Ascending aorta (tissue), 2 donors: ENCODE measurements at regions not wholly inside any gene's neighbourhood (a gene's known extent, or its start where the extent isn't known, plus 50 kb on each side); places are given as distances from the start of the nearest gene placed in this dataset.
"Not testable (repeated sequence)": the region's sequence is repeated elsewhere in the genome, so short reads cannot be mapped to it uniquely, and the experiment has no call there.

ENCODE experiments used
- DNase-seq, 2 donors: peaks; one replicate each; pipeline ENCODE4 v3.0.0-alpha.2; 2019; ENCODE audit warnings: low spot score in 2 of 2
- H3K27ac ChIP-seq, 2 donors: fragments of 200-600 bp; sonication (generic); one replicate each; pipeline ENCODE4 v1.5.1; 2016 to 2017; ENCODE audit warnings: mild to moderate bottlenecking in 1 of 2
- H3K27me3 ChIP-seq: fragments of 200-600 bp; sonication (generic); one replicate; pipeline ENCODE4 v1.5.1; 2017
- H3K36me3 ChIP-seq, 2 donors: fragments of 200-600 bp; sonication (generic); one replicate each; pipeline ENCODE4 v1.5.1; 2016
- H3K4me1 ChIP-seq, 2 donors: fragments of 200-600 bp; sonication (generic); one replicate each; pipeline ENCODE4 v1.5.1; 2016 to 2017; ENCODE audit warnings: mild to moderate bottlenecking in 1 of 2
- H3K4me3 ChIP-seq, 2 donors: fragments of 200-600 bp; sonication (generic); one replicate each; pipeline ENCODE4 v1.5.1; 2016 to 2017; ENCODE audit warnings: mild to moderate bottlenecking in 1 of 2
- H3K9me3 ChIP-seq, 2 donors: fragments of 200-600 bp; sonication (generic); one replicate each; pipeline ENCODE4 v1.5.1; 2016
- intact Hi-C: fragments of 100-400 bp; cut with DNase I; formaldehyde crosslinking; loops from one replicate; pipeline ENCODE4 v1.15.1; 2023
- TF ChIP-seq, protein P1 (sequence below), 3 experiments: fragments of 200-600 bp in 2 of 3; fragments of 450-650 bp in 1 of 3; sonication (generic) in 2 of 3; IDR thresholded peaks; one replicate each; pipeline ENCODE4 v1.5.1; 2016 to 2019; ENCODE audit warnings: antibody characterized with exemption in 3 of 3, mild to moderate bottlenecking in 1 of 3, moderate library complexity in 1 of 3

GRCh38 chr5:92248518-92248917 lies 865.4 kb upstream of the ARRDC3 start:
- no peaks in the 10 kb centered on the region for H3K4me1 ChIP-seq
- H3K36me3 ChIP-seq: no peaks in the 10 kb centered on the region
- intact Hi-C loops: no loop called here
- no peaks in the 10 kb centered on the region for H3K9me3 ChIP-seq
- no peak overlapping the region for H3K27ac ChIP-seq
- TF ChIP-seq, protein P1, sequence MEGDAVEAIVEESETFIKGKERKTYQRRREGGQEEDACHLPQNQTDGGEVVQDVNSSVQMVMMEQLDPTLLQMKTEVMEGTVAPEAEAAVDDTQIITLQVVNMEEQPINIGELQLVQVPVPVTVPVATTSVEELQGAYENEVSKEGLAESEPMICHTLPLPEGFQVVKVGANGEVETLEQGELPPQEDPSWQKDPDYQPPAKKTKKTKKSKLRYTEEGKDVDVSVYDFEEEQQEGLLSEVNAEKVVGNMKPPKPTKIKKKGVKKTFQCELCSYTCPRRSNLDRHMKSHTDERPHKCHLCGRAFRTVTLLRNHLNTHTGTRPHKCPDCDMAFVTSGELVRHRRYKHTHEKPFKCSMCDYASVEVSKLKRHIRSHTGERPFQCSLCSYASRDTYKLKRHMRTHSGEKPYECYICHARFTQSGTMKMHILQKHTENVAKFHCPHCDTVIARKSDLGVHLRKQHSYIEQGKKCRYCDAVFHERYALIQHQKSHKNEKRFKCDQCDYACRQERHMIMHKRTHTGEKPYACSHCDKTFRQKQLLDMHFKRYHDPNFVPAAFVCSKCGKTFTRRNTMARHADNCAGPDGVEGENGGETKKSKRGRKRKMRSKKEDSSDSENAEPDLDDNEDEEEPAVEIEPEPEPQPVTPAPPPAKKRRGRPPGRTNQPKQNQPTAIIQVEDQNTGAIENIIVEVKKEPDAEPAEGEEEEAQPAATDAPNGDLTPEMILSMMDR (IDR thresholded peaks at IDR 0.05): no peak
- no peak for DNase-seq
- no peak overlapping the region for H3K4me3 ChIP-seq
- no peaks in the 10 kb centered on the region for H3K27me3 ChIP-seq

DNA sequence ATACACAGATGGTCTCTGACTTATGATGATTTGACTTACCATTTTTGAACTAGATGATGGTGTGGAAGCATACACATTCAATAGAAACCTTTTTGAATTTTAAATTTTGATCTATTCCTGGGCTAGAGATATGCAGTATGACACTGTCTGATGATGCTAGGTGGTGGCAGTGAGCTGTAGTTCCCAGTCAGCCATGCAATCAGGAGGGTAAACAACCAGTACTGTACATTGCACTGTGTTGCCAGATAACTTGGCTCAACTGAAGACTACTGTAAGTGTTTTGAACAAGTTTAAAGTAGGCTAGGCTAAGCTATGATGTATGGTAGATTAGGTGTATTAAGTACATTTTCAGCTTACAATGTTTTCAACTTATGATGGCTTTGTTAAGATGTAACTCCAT lies 859.1 kb upstream of the ARRDC3 start:
- no peaks in the 10 kb centered on the region for H3K9me3 ChIP-seq
- H3K27me3 ChIP-seq: no peaks in the 10 kb centered on the region
- no peak overlapping the region for H3K4me3 ChIP-seq
- TF ChIP-seq, protein P1 (IDR thresholded peaks at IDR 0.05): no peak
- DNase-seq: no peak
- H3K4me1 ChIP-seq: no peaks in the 10 kb centered on the region
- H3K36me3 ChIP-seq: no peaks in the 10 kb centered on the region
- no peak overlapping the region for H3K27ac ChIP-seq
- intact Hi-C loops: no loop called here

GRCh38 chr5:92237896-92238295 lies 854.8 kb upstream of the ARRDC3 start:
- Histone ChIP-seq H3K4me1 (no peaks in the 10 kb centered on the region), H3K27me3 (no peaks in the 10 kb centered on the region), H3K36me3 (no peaks in the 10 kb centered on the region), H3K4me3 (no peak overlapping the region), H3K9me3 (no peaks in the 10 kb centered on the region), H3K27ac (no peak overlapping the region)
- DNase-seq: no peak
- TF ChIP-seq, protein P1 (IDR thresholded peaks at IDR 0.05): no peak
- intact Hi-C loops: no loop called here

DNA sequence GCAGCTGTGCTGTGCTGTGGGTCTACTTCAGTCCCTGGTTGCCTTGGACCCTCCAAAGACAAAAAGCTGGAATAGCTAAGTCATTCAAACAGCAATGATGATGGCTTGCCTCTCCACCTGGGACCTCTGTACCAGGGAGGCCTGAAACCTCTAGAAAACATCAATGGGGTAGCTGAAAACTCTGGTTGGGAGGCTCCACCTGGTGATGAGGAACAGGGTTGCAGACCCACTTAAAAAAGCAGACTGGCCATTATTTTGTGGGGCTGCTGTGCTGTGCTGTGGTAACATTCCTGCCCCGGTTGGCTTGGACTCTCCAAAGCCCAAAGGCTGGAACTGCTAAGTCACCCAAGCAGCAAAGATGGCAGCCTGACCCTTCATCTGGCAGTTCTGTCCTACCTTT lies 839.3 kb upstream of the ARRDC3 start:
- Histone ChIP-seq H3K27ac (no peak overlapping the region), H3K4me3 (no peak overlapping the region), H3K36me3 (no peaks in the 10 kb centered on the region), H3K9me3 (no peaks in the 10 kb centered on the region), H3K4me1 (no peaks in the 10 kb centered on the region), H3K27me3 (no peaks in the 10 kb centered on the region)
- TF ChIP-seq, protein P1 (IDR thresholded peaks at IDR 0.05): no peak
- DNase-seq: no peak
- intact Hi-C loops: no loop called here

- H3K36me3 ChIP-seq, H3K27ac ChIP-seq, H3K9me3 ChIP-seq, intact Hi-C loops, DNase-seq, H3K4me3 ChIP-seq, H3K4me1 ChIP-seq, H3K27me3 ChIP-seq: not testable (repeated sequence)
Observed at GRCh38 chr5:92216852-92217251, 833.7 kb upstream of the ARRDC3 start.

DNA sequence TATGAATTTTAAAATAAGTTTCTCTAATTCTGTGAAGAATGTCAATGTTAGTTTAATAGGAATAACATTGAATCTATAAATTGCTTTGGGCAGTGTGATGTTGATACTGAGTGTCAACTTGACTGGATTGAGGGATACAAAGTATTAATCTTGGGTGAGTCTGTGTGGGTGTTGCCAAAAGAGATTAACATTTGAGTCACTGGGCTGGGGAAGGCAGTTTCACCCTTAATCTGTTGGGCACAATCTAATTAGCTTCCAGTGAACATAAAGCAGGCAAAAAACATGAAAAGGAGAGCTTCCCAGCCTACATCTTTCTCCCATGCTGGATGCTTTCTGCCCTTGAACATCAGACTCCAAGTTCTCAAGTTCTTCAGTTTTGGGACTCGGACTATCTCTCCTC lies 832.0 kb upstream of the ARRDC3 start:
- intact Hi-C loops: no loop called here
- no peak for DNase-seq
- Histone ChIP-seq H3K4me3 (no peak overlapping the region), H3K27ac (no peak overlapping the region), H3K4me1 (no peaks in the 10 kb centered on the region), H3K9me3 (peaks cover 0 to 7% of the 10 kb centered on the region in 2 donors), H3K36me3 (no peaks in the 10 kb centered on the region), H3K27me3 (no peaks in the 10 kb centered on the region)
- TF ChIP-seq, protein P1 (IDR thresholded peaks at IDR 0.05): no peak
